22Rv1 (cell line): ENCODE measurements at regions not wholly inside any gene's neighbourhood (a gene's known extent, or its start where the extent isn't known, plus 50 kb on each side); places are given as distances from the start of the nearest gene placed in this dataset.

Source experiments
- ZFX ChIP-seq: fragments of 450-650 bp; IDR thresholded peaks from 2 replicates; pipeline ENCODE4 v1.6.1; 2017; ENCODE audit warnings: antibody characterized with exemption, borderline replicate concordance
- TF ChIP-seq, protein P1 (sequence below): fragments of 450-650 bp; IDR thresholded peaks from 2 replicates; pipeline ENCODE4 v1.5.1; 2017; ENCODE audit warnings: mild to moderate bottlenecking

DNA sequence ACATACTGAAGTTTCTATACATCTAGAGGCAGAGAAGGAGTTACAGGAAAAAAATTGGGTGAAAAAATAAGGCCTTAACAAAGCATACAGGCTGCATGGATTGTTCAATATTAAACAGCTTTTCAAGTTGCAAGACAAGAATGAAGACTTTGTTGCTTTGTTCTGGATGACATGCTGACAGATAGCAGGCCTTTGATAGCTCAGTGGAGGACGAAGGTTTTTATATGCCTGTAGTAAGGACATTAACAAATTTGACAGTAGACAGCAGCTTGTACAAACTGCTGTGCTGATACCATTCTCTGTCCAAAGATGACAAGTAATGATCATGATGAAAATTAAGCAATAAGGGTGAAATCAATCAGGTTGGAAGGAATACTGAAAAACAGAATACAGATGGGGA lies 309.9 kb downstream of the NKX6-1 start:
- TF ChIP-seq, protein P1, sequence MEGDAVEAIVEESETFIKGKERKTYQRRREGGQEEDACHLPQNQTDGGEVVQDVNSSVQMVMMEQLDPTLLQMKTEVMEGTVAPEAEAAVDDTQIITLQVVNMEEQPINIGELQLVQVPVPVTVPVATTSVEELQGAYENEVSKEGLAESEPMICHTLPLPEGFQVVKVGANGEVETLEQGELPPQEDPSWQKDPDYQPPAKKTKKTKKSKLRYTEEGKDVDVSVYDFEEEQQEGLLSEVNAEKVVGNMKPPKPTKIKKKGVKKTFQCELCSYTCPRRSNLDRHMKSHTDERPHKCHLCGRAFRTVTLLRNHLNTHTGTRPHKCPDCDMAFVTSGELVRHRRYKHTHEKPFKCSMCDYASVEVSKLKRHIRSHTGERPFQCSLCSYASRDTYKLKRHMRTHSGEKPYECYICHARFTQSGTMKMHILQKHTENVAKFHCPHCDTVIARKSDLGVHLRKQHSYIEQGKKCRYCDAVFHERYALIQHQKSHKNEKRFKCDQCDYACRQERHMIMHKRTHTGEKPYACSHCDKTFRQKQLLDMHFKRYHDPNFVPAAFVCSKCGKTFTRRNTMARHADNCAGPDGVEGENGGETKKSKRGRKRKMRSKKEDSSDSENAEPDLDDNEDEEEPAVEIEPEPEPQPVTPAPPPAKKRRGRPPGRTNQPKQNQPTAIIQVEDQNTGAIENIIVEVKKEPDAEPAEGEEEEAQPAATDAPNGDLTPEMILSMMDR: no peak
- no peak for TF ChIP-seq ZFX
